GM19193 (cell line): ENCODE measurements at regions not wholly inside any gene's neighbourhood (a gene's known extent, or its start where the extent isn't known, plus 50 kb on each side); places are given as distances from the start of the nearest gene placed in this dataset.

ENCODE experiments used
- POLR2A ChIP-seq: IDR thresholded peaks from 4 replicates; pipeline ENCODE4 v1.6.1; 2011; ENCODE audit not compliant: insufficient read depth, insufficient read length; ENCODE audit errors: extremely low read depth

- TF ChIP-seq POLR2A: no peak
Measured at GRCh38 chr5:30100929-30101328, 1092.6 kb upstream of the CDH6 start.

GRCh38 chr5:30100148-30100713 is 1093.3 kb upstream of the CDH6 start:
- no peak for TF ChIP-seq POLR2A

- no peak for TF ChIP-seq POLR2A
Measured at GRCh38 chr5:30099634-30100033, 1093.9 kb upstream of the CDH6 start.

GRCh38 chr5:30098940-30099339 is 1094.5 kb upstream of the CDH6 start:
- no peak for TF ChIP-seq POLR2A

- TF ChIP-seq POLR2A: no peak
Measured at GRCh38 chr5:30092548-30092947, 1100.9 kb upstream of the CDH6 start.

- no peak for TF ChIP-seq POLR2A
Measured at GRCh38 chr5:30069441-30070263, 1123.8 kb upstream of the CDH6 start.

GRCh38 chr5:30063503-30063902 is 1130.0 kb upstream of the CDH6 start:
- no peak for TF ChIP-seq POLR2A

GRCh38 chr5:30051976-30052375 is 1141.5 kb upstream of the CDH6 start:
- no peak for TF ChIP-seq POLR2A

GRCh38 chr5:30050056-30050815 is 1143.2 kb upstream of the CDH6 start:
- no peak for TF ChIP-seq POLR2A

GRCh38 chr5:30042677-30043076 is 1150.8 kb upstream of the CDH6 start:
- no peak for TF ChIP-seq POLR2A

- no peak for TF ChIP-seq POLR2A
Measured at GRCh38 chr5:30041831-30042385, 1151.6 kb upstream of the CDH6 start.

- TF ChIP-seq POLR2A: no peak
Measured at GRCh38 chr5:30041291-30041690, 1152.2 kb upstream of the CDH6 start.

GRCh38 chr5:30040488-30041118 is 1152.9 kb upstream of the CDH6 start:
- no peak for TF ChIP-seq POLR2A

- no peak for TF ChIP-seq POLR2A
Measured at GRCh38 chr5:30039379-30039778, 1154.1 kb upstream of the CDH6 start.

GRCh38 chr5:30034870-30035269 is 1158.6 kb upstream of the CDH6 start:
- no peak for TF ChIP-seq POLR2A
